RWPE1 (cell line): ENCODE measurements at regions not wholly inside any gene's neighbourhood (a gene's known extent, or its start where the extent isn't known, plus 50 kb on each side); places are given as distances from the start of the nearest gene placed in this dataset.

Experiments used
- CTCF ChIA-PET: fragments of 350-600 bp; sonication (Branson Sonifier 250); formaldehyde crosslinking; extraction: SDS; loops from one replicate; lab custom pipeline; 2021; lab: Yijun Ruan, JAX
- POLR2A ChIA-PET: fragments of 400-600 bp; formaldehyde crosslinking; extraction: SDS; loops from one replicate; lab custom pipeline; 2020; ENCODE audit warnings: antibody characterized with exemption; ENCODE audit not compliant: low non-redundant PET; lab: Yijun Ruan, JAX
- DNase-seq: peaks from one replicate; pipeline ENCODE4 v3.0.0; 2012; ENCODE audit warnings: low spot score
- H3K27ac ChIP-seq: fragments of 450-650 bp; 2 replicates; pipeline ENCODE4 v1.5.1; 2017
- CTCF ChIP-seq: fragments of 450-650 bp; conservative IDR thresholded peaks from 2 replicates; pipeline ENCODE4 v1.5.1; 2017; ENCODE audit warnings: low read depth, mild to moderate bottlenecking

- TF ChIP-seq CTCF: no peak
- CTCF ChIA-PET: no interaction called here
- no peak overlapping the region for H3K27ac ChIP-seq
- POLR2A ChIA-PET: no interaction called here
- no peak for DNase-seq
Measured at GRCh38 chr4:31366041-31366440, 645.9 kb downstream of the PCDH7 start.

GRCh38 chr4:31370866-31371465 lies 650.8 kb downstream of the PCDH7 start:
- ChIA-PET CTCF (no interaction called here), POLR2A (no interaction called here)
- no peak overlapping the region for H3K27ac ChIP-seq
- DNase-seq: peak; percentile 47
- peak; percentile 84 for TF ChIP-seq CTCF

GRCh38 chr4:31374256-31374960 lies 654.2 kb downstream of the PCDH7 start:
- POLR2A ChIA-PET: no interaction called here
- no peak overlapping the region for H3K27ac ChIP-seq
- DNase-seq: no peak
- TF ChIP-seq CTCF: no peak
- CTCF ChIA-PET: interaction anchor here (1.0 kb wide), 1 partner anchor 329 kb away, joined by 3 read pairs; no protein-coding TSS in a partner anchor

GRCh38 chr4:31375936-31376335 lies 655.8 kb downstream of the PCDH7 start:
- no peak overlapping the region for H3K27ac ChIP-seq
- no peak for TF ChIP-seq CTCF
- DNase-seq: no peak
- CTCF ChIA-PET: no interaction called here
- POLR2A ChIA-PET: no interaction called here

- ChIA-PET CTCF (no interaction called here), POLR2A (no interaction called here)
- TF ChIP-seq CTCF: no peak
- H3K27ac ChIP-seq: no peak overlapping the region
- no peak for DNase-seq
Measured at GRCh38 chr4:31379364-31379763, 659.2 kb downstream of the PCDH7 start.

GRCh38 chr4:31383767-31384166 lies 663.6 kb downstream of the PCDH7 start:
- no peak for DNase-seq
- no peak for TF ChIP-seq CTCF
- ChIA-PET POLR2A (no interaction called here), CTCF (interaction anchor here (0.5 kb wide), 1 partner anchor 13 kb away, joined by 4 read pairs; no protein-coding TSS in a partner anchor)
- no peak overlapping the region for H3K27ac ChIP-seq
